DOHH2 (cell line): ENCODE measurements at regions not wholly inside any gene's neighbourhood (a gene's known extent, or its start where the extent isn't known, plus 50 kb on each side); places are given as distances from the start of the nearest gene placed in this dataset.

ENCODE experiments used
- EZH2phosphoT487 ChIP-seq: fragments of 200-600 bp; sonication (generic); IDR thresholded peaks from 2 replicates; pipeline ENCODE4 v1.6.1; 2017; ENCODE audit warnings: borderline replicate concordance, mild to moderate bottlenecking, antibody characterized with exemption, low read length, moderate library complexity, mixed read lengths
- TF ChIP-seq, protein P1 (sequence below): fragments of 200-600 bp; sonication (generic); IDR thresholded peaks from one replicate; pipeline ENCODE4 v1.5.1; 2014; ENCODE audit warnings: antibody characterized with exemption, mild to moderate bottlenecking, low read depth, low read length; ENCODE audit not compliant: poor library complexity, severe bottlenecking

DNA sequence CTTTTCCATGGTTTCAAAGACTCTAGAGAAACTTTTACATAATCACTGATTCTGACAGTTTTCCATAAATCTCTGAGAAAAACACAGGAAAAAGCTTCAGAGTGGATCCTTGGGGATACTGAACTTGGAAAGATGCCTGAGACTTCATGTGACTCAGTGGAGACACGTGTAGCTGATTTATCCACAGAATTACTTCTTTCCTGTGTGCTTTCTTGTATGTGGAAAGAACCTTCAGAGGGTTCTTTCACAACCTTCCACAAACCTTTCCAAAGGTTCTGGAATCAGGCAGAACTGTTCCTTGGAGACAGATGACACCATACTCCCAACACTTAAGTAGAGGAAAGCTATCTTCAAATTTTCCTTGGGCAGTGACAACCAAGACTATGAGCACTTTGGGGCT is 207.2 kb downstream of the RND3 start:
- TF ChIP-seq, protein P1, sequence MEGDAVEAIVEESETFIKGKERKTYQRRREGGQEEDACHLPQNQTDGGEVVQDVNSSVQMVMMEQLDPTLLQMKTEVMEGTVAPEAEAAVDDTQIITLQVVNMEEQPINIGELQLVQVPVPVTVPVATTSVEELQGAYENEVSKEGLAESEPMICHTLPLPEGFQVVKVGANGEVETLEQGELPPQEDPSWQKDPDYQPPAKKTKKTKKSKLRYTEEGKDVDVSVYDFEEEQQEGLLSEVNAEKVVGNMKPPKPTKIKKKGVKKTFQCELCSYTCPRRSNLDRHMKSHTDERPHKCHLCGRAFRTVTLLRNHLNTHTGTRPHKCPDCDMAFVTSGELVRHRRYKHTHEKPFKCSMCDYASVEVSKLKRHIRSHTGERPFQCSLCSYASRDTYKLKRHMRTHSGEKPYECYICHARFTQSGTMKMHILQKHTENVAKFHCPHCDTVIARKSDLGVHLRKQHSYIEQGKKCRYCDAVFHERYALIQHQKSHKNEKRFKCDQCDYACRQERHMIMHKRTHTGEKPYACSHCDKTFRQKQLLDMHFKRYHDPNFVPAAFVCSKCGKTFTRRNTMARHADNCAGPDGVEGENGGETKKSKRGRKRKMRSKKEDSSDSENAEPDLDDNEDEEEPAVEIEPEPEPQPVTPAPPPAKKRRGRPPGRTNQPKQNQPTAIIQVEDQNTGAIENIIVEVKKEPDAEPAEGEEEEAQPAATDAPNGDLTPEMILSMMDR = no peak
- no peak for TF ChIP-seq EZH2phosphoT487
